IMR-90 (cell line): ENCODE measurements at regions not wholly inside any gene's neighbourhood (a gene's known extent, or its start where the extent isn't known, plus 50 kb on each side); places are given as distances from the start of the nearest gene placed in this dataset.

ENCODE experiments used
- ATAC-seq: fragments of 200-7000 bp; cut with Tn5 transposase; 2 replicates; pipeline ENCODE4 v1.9.1; 2020; ENCODE audit warnings: low read depth, mild to moderate bottlenecking, moderate library complexity
- BruUV-seq: library from RNA; stranded (reverse); fragments of 400-500 nt; replicated peaks from 2 replicates; lab custom pipeline; 2021; lab: Mats Ljungman, UMichigan
- CTCF ChIA-PET: fragments of 300-600 bp; formaldehyde crosslinking; extraction: SDS; loops from one replicate; lab custom pipeline; 2021; ENCODE audit warnings: antibody characterized with exemption; lab: Yijun Ruan, JAX
- POLR2A ChIA-PET: fragments of 300-600 bp; sonication (Branson Sonifier 250); formaldehyde crosslinking; loops from one replicate; lab custom pipeline; 2022; ENCODE audit warnings: antibody characterized with exemption; ENCODE audit not compliant: unreplicated experiment; lab: Charles Lee
- DNase-seq: peaks from one replicate; pipeline ENCODE4 v3.0.0; 2013
- H2AFZ ChIP-seq: replicated peaks from 2 replicates; pipeline ENCODE3; 2013; ENCODE audit warnings: low read length, mild to moderate bottlenecking; ENCODE audit not compliant: poor library complexity
- H2AK5ac ChIP-seq: 2 replicates; pipeline ENCODE4 v1.6.1; 2013; ENCODE audit warnings: low read depth, low read length, inconsistent platforms
- H2AK9ac ChIP-seq: replicated peaks from 2 replicates; pipeline ENCODE3; 2013; ENCODE audit warnings: mild to moderate bottlenecking, low read depth, low read length, moderate library complexity; ENCODE audit not compliant: poor library complexity
- H2BK120ac ChIP-seq: 2 replicates; pipeline ENCODE4 v1.6.1; 2013; ENCODE audit warnings: low read depth, low read length, inconsistent platforms
- H2BK15ac ChIP-seq: 3 replicates; pipeline ENCODE4 v1.6.1; 2013; ENCODE audit warnings: low read depth, low read length, inconsistent platforms
- H2BK20ac ChIP-seq: 2 replicates; pipeline ENCODE4 v1.6.1; 2013; ENCODE audit warnings: low read depth, mild to moderate bottlenecking, inconsistent platforms, low read length, moderate library complexity
- H2BK5ac ChIP-seq: 2 replicates; pipeline ENCODE4 v1.6.1; 2013; ENCODE audit warnings: mild to moderate bottlenecking, low read depth, low read length, inconsistent platforms; ENCODE audit not compliant: poor library complexity, severe bottlenecking
- H3K14ac ChIP-seq: replicated peaks from 2 replicates; pipeline ENCODE4 v1.6.1; 2013; ENCODE audit warnings: low read depth, low read length, inconsistent platforms
- H3K18ac ChIP-seq: 2 replicates; pipeline ENCODE4 v1.6.1; 2013; ENCODE audit warnings: low read depth, low read length, control low read depth
- H3K23ac ChIP-seq: 2 replicates; pipeline ENCODE4 v1.6.1; 2013; ENCODE audit warnings: low read depth, low read length, inconsistent platforms
- H3K27ac ChIP-seq: 2 replicates; pipeline ENCODE4 v1.5.1; 2013; ENCODE audit warnings: mild to moderate bottlenecking, control low read depth, low read length; ENCODE audit not compliant: insufficient read depth
- H3K27me3 ChIP-seq: 2 replicates; pipeline ENCODE4 v1.6.1; 2013; ENCODE audit warnings: low read length; ENCODE audit not compliant: control insufficient read depth, insufficient read depth
- H3K36me3 ChIP-seq: 2 replicates; pipeline ENCODE4 v1.6.1; 2013; ENCODE audit warnings: low read length, mixed read lengths; ENCODE audit not compliant: control insufficient read depth, insufficient read depth
- H3K4ac ChIP-seq: 2 replicates; pipeline ENCODE4 v1.6.1; 2013; ENCODE audit warnings: low read depth, low read length, inconsistent platforms
- H3K4me1 ChIP-seq: 2 replicates; pipeline ENCODE4 v1.6.1; 2013; ENCODE audit warnings: low read length, mixed read lengths; ENCODE audit not compliant: control insufficient read depth, insufficient read depth
- H3K4me2 ChIP-seq: 2 replicates; pipeline ENCODE4 v1.6.1; 2013; ENCODE audit warnings: low read depth, mild to moderate bottlenecking, control low read depth, low read length, moderate library complexity
- H3K4me3 ChIP-seq: 2 replicates; pipeline ENCODE4 v1.5.1; 2013; ENCODE audit warnings: low read depth, mild to moderate bottlenecking, control low read depth, low read length, moderate library complexity; ENCODE audit not compliant: insufficient read depth
- H3K56ac ChIP-seq: 2 replicates; pipeline ENCODE4 v1.6.1; 2013; ENCODE audit warnings: low read length, inconsistent platforms; ENCODE audit not compliant: insufficient read depth; ENCODE audit errors: extremely low read depth
- H3K79me1 ChIP-seq, 2 experiments: 2 replicates each; pipeline ENCODE4 v1.6.1; 2013; ENCODE audit warnings: low read length in 2 of 2, inconsistent platforms in 1 of 2, low read depth in 1 of 2
- H3K9ac ChIP-seq: 2 replicates; pipeline ENCODE4 v1.6.1; 2013; ENCODE audit warnings: low read depth, low read length, control low read depth
- H3K9me1 ChIP-seq: 2 replicates; pipeline ENCODE4 v1.6.1; 2013; ENCODE audit warnings: low read length, inconsistent platforms; ENCODE audit not compliant: insufficient read depth
- H3K9me3 ChIP-seq: 2 replicates; pipeline ENCODE4 v1.6.1; 2013; ENCODE audit warnings: low read length; ENCODE audit not compliant: control insufficient read depth, insufficient read depth
- H4K20me1 ChIP-seq: 2 replicates; pipeline ENCODE4 v1.6.1; 2013; ENCODE audit warnings: low read length, inconsistent platforms; ENCODE audit not compliant: insufficient read depth
- H4K5ac ChIP-seq: 2 replicates; pipeline ENCODE4 v1.6.1; 2013; ENCODE audit warnings: mild to moderate bottlenecking, low read depth, low read length, control low read depth
- H4K8ac ChIP-seq, 2 experiments: 2 replicates each; pipeline ENCODE4 v1.6.1; 2013; ENCODE audit warnings: low read depth in 2 of 2, low read length in 2 of 2, control low read depth in 1 of 2, inconsistent platforms in 1 of 2
- H4K91ac ChIP-seq: 2 replicates; pipeline ENCODE4 v1.6.1; 2013; ENCODE audit warnings: low read depth, low read length, inconsistent platforms; ENCODE audit not compliant: insufficient read depth
- BHLHE40 ChIP-seq: fragments of 150-350 bp; IDR thresholded peaks from 2 replicates; pipeline ENCODE4 v1.6.1; 2016; ENCODE audit warnings: mild to moderate bottlenecking, low read depth, low read length
- CEBPB ChIP-seq: IDR thresholded peaks from 2 replicates; pipeline ENCODE4 v1.6.1; 2012; ENCODE audit warnings: low read depth, low read length, improper control_type of control experiment
- CHD1 ChIP-seq: IDR thresholded peaks from 2 replicates; pipeline ENCODE4 v1.6.1; 2012; ENCODE audit warnings: low read depth, low read length, improper control_type of control experiment
- CTCF ChIP-seq: conservative IDR thresholded peaks from 2 replicates; pipeline ENCODE4 v1.5.1; 2012; ENCODE audit warnings: mild to moderate bottlenecking, low read depth, low read length, improper control_type of control experiment
- ELK1 ChIP-seq: fragments of 150-350 bp; IDR thresholded peaks from 2 replicates; pipeline ENCODE4 v1.6.1; 2016; ENCODE audit warnings: low read depth, mild to moderate bottlenecking, low read length, moderate library complexity, borderline replicate concordance
- FOS ChIP-seq: fragments of 150-350 bp; IDR thresholded peaks from 2 replicates; pipeline ENCODE4 v1.6.1; 2016; ENCODE audit warnings: low read depth, low read length
- MAFK ChIP-seq: IDR thresholded peaks from 2 replicates; pipeline ENCODE4 v1.6.1; 2012; ENCODE audit warnings: low read depth, low read length, improper control_type of control experiment
- MXI1 ChIP-seq: IDR thresholded peaks from 2 replicates; pipeline ENCODE4 v1.6.1; 2012; ENCODE audit warnings: low read depth, mild to moderate bottlenecking, low read length, moderate library complexity, borderline replicate concordance
- NFE2L2 ChIP-seq: fragments of 150-350 bp; IDR thresholded peaks from 2 replicates; pipeline ENCODE4 v1.6.1; 2016; ENCODE audit warnings: low read depth, mild to moderate bottlenecking, low read length
- POLR2A ChIP-seq: IDR thresholded peaks from 2 replicates; pipeline ENCODE4 v1.6.1; 2012; ENCODE audit warnings: mild to moderate bottlenecking, low read depth, low read length
- RAD21 ChIP-seq: IDR thresholded peaks from 2 replicates; pipeline ENCODE4 v1.6.1; 2012; ENCODE audit warnings: low read length, improper control_type of control experiment
- RCOR1 ChIP-seq: IDR thresholded peaks from 2 replicates; pipeline ENCODE4 v1.6.1; 2012; ENCODE audit warnings: mild to moderate bottlenecking, low read length, improper control_type of control experiment; ENCODE audit not compliant: insufficient replicate concordance
- RFX5 ChIP-seq: IDR thresholded peaks from 2 replicates; pipeline ENCODE4 v1.8.0; 2012; ENCODE audit warnings: low read depth, mild to moderate bottlenecking, low read length, moderate library complexity
- SMC3 ChIP-seq: fragments of 150-350 bp; IDR thresholded peaks from 2 replicates; pipeline ENCODE4 v1.6.1; 2016; ENCODE audit warnings: low read depth, mild to moderate bottlenecking, antibody characterized with exemption, low read length, moderate library complexity
- USF2 ChIP-seq: fragments of 150-350 bp; IDR thresholded peaks from 2 replicates; pipeline ENCODE4 v1.6.1; 2017; ENCODE audit warnings: mild to moderate bottlenecking, antibody characterized with exemption, low read length, low read depth
- WGBS, 2 experiments: methylation state at CpG; one replicate each; pipeline versions ENCODE4 v1.1.5 to v1.1.7; 2013; ENCODE audit warnings: missing lambda C conversion rate in 2 of 2; ENCODE audit not compliant: insufficient read length in 1 of 2; ENCODE audit errors: extremely low coverage in 2 of 2; 5-methylcytosine and 5-hydroxymethylcytosine counted together
- dilution Hi-C: fragments of 300-500 bp; cut with HindIII; formaldehyde crosslinking; loops from one replicate; pipeline ENCODE4 v1.14.3; 2018; ENCODE audit warnings: low sequenced_read_pairs; ENCODE audit not compliant: unreplicated experiment
- in situ Hi-C: fragments of 300-500 bp; cut with MboI; formaldehyde crosslinking; loops from 3 replicates; pipeline ENCODE4 v1.14.3; 2019; ENCODE audit warnings: low sequenced_read_pairs, inconsistent platforms, mixed read lengths
- intact Hi-C: fragments of 100-400 bp; cut with micrococcal nuclease; formaldehyde crosslinking; loops from 2 replicates; pipeline ENCODE4 v1.10.0; 2022

- Histone ChIP-seq H3K9me3 (no peaks in the 10 kb centered on the region), H3K14ac (no peak overlapping the region), H3K9me1 (no peaks in the 10 kb centered on the region; the same call in 1 of the 2 replicates), H2BK20ac (no peak overlapping the region), H3K9ac (no peak overlapping the region), H4K20me1 (no peaks in the 10 kb centered on the region), H4K5ac (no peak overlapping the region), H2BK120ac (no peak overlapping the region), H3K27ac (no peak overlapping the region), H4K8ac (no peak overlapping the region), H3K27me3 (no peaks in the 10 kb centered on the region), H3K4me1 (peaks cover 5% of the 10 kb centered on the region; the same call in 1 of the 2 replicates), H3K79me1 (no peaks in the 10 kb centered on the region), H3K36me3 (no peaks in the 10 kb centered on the region), H2AK9ac (no peak overlapping the region), H2AK5ac (no peak overlapping the region), H3K23ac (no peak overlapping the region), H3K56ac (no peak overlapping the region), H2AFZ (peak overlapping the region; percentile 35), H3K4ac (no peak overlapping the region), H4K91ac (no peak overlapping the region), H2BK15ac (no peak overlapping the region), H3K4me3 (no peak overlapping the region), H3K18ac (no peak overlapping the region), H3K4me2 (no peak overlapping the region), H2BK5ac (no peak overlapping the region)
- BruUV-seq = no TSS peak
- in situ Hi-C loops (no loop called here), dilution Hi-C loops (no loop called here), intact Hi-C loops (no loop called here)
- ChIA-PET CTCF (no interaction called here), POLR2A (no interaction called here)
- DNase-seq = no peak
- ATAC-seq = no peak
- WGBS, 2 experiments = 59% methylated on average over 2 of the region's 14 CpGs; no CpG with 5 or more reads in 1 of the 2 experiments
- TF ChIP-seq SMC3 (no peak), NFE2L2 (no peak), RAD21 (no peak), CEBPB (no peak), CHD1 (no peak), ELK1 (no peak), POLR2A (no peak), RFX5 (no peak), BHLHE40 (no peak), MAFK (no peak), RCOR1 (no peak), MXI1 (no peak), CTCF (no peak), USF2 (no peak), FOS (no peak)
These were observed 97.4 kb upstream of the ITGA6 start for GRCh38 chr2:172329774-172330671.
